ENCODE measurements at regions not wholly inside any gene's neighbourhood (a gene's known extent, or its start where the extent isn't known, plus 50 kb on each side); places are given as distances from the start of the nearest gene placed in this dataset.

- DNase-seq = no peak
Observed at GRCh38 chr19:30932854-30933253, 416.4 kb downstream of the TSHZ3 start.

GRCh38 chr19:30930941-30931706 lies 418.1 kb downstream of the TSHZ3 start:
- no peak for DNase-seq

DNA sequence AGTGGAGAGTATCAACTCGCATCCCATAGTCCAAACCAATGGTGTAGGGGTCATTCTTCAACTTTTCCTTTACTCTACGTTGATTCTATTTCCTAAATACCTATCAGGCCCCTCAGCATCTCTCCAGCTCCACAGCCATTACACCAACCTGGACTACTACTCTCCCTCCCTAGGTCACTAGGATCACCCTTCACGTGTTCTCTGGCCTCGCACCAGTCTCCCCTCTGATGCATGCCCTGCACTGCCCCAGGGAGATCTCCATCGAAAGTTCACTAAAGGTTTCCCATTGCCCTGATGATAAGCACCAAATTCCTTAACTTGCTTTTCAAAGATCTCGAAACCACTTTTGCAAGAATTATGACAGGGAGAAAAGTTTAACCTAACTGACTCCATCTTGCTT lies 421.5 kb downstream of the TSHZ3 start:
- no peak for DNase-seq

GRCh38 chr19:30924670-30925069 lies 424.6 kb downstream of the TSHZ3 start:
- no peak for DNase-seq

- no peak for DNase-seq
Observed at GRCh38 chr19:30924069-30924636, 425.1 kb downstream of the TSHZ3 start.

- no peak for DNase-seq
Observed at GRCh38 chr19:30923621-30924020, 425.6 kb downstream of the TSHZ3 start.

DNA sequence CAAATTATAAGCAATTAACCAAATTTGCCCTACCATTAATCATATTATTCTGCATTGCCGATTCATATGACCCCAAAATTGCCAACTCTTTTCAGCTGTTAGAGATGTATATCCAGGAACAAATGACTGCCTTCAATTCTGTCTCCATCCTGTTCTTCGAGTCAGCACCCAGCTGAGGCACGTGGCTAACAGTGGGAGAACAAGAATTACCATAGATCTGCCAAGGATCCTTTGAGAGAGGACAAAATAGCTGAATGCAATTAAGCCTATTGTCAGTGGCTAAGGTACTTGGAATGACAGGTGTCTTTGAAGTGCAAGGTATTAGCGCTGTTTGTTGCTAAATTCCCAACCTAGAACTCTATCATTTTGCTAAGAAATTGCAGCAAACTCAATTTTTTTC lies 426.1 kb downstream of the TSHZ3 start:
- no peak for DNase-seq

DNA sequence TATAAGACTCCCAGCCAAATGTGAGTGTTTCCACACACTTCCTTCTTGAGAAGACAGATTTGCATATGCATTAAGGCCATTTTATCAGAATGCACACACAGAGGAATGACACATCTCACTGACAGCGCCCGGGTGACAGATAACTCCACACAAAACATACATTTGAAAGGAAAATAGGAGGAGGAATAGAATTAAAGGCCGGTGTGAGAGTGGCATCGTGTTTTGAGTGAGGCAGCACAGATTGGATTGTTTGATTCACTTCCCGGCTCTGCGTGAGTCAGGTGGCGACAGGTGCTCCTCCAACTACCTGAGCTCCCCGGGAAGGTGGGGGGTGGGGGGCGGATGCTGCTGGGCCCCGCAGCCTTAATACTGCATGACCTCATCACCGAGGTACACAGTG lies 429.0 kb downstream of the TSHZ3 start:
- DNase-seq = no peak

DNA sequence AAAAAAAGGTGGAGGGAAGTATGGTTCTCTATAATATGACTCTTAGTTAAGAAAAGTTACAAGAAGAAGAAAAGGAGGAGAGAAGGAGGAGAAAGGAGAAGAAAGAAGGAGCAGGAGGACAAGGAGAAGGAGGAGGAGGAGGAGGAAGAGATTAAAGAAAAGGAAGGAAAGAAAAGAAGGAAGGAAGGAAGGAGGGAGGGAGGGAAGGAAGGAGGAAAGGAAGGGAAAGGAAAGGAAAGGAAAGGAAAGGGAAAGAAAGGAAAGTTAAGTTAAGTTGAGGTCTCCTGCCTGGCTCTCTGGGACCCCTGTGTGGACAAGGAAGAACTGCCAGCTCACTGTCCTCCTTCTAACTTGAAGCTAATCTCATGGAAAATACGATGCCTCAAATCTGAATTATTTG lies 429.5 kb downstream of the TSHZ3 start:
- DNase-seq = no peak

DNA sequence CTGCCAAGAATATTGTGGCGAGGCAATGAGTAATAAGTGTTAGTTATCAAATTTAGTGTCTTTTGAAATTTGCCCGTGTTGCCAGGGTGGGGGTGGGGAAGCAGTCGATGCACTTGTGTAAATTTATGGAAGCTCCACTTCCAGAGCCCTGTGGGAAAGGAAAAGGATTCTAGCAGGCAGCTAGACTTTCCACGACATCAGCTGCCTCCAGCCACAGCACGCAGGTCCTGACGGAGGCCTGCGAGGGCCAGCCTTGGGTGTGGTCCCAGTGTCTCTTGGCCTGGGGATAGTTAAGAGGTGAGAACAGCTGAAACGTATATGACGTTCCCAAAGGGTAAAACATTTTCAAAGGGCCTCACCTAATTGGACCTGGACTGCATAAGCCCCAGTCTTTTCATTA lies 433.0 kb downstream of the TSHZ3 start:
- no peak for DNase-seq

DNA sequence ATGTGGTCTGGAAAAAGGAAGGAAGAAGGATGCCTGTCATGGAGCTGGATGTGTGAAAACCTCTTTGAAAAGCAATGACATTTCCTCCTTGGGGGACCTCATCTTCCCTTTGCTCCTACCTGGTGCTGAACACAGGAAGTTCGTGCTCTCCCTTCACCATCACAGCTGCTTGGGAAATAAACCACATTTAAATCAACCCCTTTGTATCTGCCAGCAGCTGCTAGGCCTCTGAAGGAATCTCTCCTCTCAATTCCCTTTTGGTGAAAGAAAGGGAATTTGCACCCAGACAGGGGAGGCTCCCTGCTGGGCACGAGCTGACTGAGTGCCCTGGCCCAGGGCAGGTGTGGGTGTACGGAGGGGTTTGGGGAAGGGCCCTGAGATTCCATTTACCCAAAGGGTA lies 437.7 kb downstream of the TSHZ3 start:
- DNase-seq = no peak

DNA sequence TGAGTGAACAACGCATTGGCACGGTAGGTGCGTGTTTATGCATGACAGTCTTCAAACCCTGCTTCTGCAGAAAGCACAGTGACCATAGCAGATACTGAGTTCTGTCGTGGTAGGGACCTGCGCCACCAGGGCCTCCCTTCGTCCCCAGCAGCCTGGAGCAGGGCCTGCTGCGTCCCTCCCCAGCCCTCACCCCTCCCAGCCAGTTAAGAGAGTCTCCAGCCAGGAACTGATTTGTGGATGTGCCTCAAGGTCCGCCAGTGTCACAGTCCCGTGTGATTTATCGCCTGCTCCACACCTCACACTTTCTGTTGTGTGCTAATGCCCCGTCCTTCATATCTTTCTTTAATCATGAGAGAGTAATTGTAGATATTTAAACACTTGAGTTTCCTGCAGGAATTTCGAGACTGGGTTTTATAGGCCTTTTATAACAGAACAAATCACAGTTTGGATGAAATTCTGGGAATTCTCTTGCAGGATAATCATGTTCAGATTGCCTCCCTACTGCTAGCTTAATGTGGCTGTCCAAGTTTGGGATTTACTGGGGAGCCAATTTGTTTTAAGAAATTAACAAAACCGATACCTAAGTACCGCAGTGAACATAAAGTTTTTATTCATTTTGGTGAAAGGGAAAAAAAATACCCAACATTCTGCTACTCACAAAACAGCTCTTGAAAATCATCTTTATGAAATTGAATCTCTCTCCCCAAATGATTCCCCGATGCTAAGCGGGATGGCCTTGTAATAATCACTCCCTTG lies 438.6 kb downstream of the TSHZ3 start:
- DNase-seq = no peak

DNA sequence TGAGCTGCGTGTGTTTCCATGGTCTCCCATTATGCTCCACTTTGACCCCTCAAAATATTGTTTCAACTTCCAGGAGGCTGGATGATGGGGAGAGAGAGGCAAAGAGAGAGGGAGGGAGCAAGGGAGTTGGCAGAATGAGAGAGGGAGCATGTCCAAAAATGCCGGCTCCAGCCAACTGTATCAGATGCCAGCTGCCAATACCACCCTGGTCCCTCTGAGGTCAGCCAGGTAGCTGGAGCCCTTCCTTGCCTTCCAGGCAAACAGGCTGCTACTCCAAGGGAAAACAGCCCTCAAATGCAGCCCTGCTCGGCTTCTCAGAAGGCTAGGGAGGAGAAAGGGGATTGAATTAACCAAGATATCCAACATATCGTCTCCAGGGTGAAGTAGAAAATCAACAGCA lies 440.0 kb downstream of the TSHZ3 start:
- no peak for DNase-seq

- DNase-seq = no peak
Observed at GRCh38 chr19:30908262-30908771, 440.9 kb downstream of the TSHZ3 start.

GRCh38 chr19:30906871-30907270 lies 442.4 kb downstream of the TSHZ3 start:
- no peak for DNase-seq

DNA sequence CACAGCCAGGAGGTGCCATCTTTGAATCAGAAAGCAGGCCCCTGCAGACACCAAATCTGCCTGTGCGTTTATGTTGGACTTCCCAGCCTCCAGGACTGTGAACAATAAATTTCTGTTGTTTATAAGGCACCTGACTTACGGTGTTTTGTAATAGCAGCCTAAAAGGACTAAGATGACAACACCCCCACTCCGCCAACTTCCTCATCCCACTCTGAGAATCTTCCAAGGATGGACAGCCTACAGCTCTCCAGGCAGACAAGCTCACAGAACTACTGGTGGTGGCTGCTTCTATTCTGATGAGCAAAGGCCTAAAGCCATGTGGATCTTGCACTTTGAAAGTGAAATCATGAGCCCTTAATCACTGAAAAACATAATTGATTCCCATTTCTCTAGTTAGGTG lies 449.2 kb downstream of the TSHZ3 start:
- DNase-seq = no peak

DNA sequence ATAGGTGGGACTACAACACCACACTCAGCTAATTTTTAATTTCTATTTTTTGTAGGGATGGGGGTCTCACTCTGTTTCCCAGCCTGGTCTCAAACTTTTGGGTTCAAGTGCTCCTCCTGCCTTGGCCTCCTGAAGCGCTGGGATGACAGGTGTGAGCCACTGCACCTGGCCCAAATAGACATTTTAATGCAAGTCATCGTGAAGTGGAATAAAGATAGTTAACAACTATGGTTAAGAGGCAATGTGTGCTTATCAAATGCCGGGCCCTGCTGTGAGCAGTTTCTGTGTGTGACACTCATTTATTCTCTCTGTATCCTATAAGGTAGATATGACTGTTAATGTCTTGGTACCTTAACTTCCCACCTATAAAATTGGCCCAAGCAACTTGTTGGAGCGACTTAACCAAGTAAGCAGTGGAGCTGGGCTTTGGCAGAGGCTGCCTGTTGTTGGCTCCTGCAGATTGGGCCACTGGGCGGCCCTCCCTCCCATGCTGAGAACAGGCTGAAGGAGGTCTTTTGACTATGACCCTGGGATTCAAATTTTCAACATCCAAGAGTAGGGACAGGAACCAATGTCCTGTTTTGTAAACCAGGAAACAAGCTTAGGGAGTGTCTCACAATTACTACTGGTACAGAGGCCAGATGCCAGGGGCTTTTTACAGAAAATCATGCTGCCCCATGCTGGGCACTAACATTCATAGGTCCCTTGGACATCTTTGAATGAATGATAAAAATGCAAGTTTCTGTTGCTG lies 450.7 kb downstream of the TSHZ3 start:
- DNase-seq = no peak

DNA sequence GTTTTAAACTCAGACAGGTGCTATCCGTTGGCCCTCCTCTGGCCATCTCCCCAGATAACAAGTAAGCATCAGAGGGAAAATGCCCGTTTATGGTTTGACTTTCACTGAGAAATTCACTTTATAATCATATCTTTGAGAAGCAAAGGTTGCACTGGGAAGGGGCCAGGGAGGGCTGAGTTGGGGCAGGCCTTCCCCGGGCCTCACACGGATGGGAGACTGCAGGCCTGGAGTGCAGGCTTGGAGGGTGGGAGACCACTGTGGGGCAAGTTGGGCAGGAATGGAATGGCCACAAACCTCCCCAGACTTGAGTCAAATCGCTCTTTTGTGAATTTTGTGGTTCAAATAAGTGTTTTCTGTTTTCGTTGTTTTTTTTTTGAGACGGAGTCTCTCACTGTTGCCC lies 451.7 kb downstream of the TSHZ3 start:
- DNase-seq = no peak

GRCh38 chr19:30897034-30897433 lies 452.2 kb downstream of the TSHZ3 start:
- DNase-seq = no peak

DNA sequence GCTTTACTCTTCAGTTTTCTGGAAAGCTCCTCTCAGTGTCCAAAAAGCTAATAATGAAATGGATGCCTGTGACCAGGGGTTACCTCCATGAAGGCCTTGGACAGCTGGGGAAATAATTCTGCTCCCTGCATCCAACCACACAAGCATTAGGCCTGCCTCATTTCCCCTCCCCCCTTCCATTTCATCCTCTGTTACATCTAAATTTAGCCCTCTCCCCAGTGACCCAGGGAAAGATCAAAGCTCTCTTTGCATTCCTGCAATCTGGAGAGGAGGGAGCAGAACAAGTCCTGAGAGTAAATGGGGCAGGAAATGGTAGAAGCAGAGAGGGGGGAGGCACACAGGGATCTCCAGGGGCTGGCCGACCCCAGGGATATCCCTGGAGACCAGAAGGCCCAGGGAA lies 452.7 kb downstream of the TSHZ3 start:
- no peak for DNase-seq

GRCh38 chr19:30895946-30896345 lies 453.3 kb downstream of the TSHZ3 start:
- no peak for DNase-seq

DNA sequence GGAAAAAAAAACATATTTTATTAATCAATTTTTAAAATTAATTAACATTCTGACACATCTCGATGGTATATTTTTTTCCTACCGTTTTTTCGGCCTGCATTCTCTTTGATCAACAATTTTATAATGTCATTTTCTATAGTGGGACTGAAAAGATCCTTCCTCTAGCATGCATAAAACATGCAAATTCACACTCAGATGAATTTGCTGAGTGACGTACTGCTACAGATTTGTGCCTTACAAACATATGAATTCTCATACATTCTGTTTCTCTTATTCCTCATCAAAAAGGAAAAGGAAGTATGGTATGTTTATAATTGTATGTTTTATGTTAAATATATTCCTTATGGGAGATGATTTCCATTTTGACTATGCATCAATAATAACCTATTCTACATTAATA lies 458.2 kb downstream of the TSHZ3 start:
- no peak for DNase-seq

GRCh38 chr19:30890033-30890432 lies 459.2 kb downstream of the TSHZ3 start:
- DNase-seq = no peak

Data from NCI-H2029 (cell line).